Neural progenitor cell (in vitro differentiated cells): ENCODE measurements at regions not wholly inside any gene's neighbourhood (a gene's known extent, or its start where the extent isn't known, plus 50 kb on each side); places are given as distances from the start of the nearest gene placed in this dataset.

Experiments used
- DNase-seq: peaks from one replicate; pipeline ENCODE4 v3.0.0-alpha.2; 2016; ENCODE audit warnings: low spot score
- H2AFZ ChIP-seq: fragments of 200-600 bp; sonication (generic); replicated peaks from 2 replicates; pipeline ENCODE4 v1.6.1; 2016; ENCODE audit warnings: antibody characterized with exemption
- H3F3A ChIP-seq: fragments of 200-600 bp; sonication (generic); 2 replicates; pipeline ENCODE4 v1.6.1; 2016; ENCODE audit warnings: antibody characterized with exemption, low read depth
- H3K27ac ChIP-seq: fragments of 200-600 bp; sonication (generic); 2 replicates; pipeline ENCODE4 v1.5.1; 2016; ENCODE audit warnings: mild to moderate bottlenecking
- H3K27me3 ChIP-seq: fragments of 200-600 bp; sonication (generic); 2 replicates; pipeline ENCODE4 v1.6.1; 2016; ENCODE audit warnings: mild to moderate bottlenecking, moderate library complexity
- H3K36me3 ChIP-seq: fragments of 200-600 bp; sonication (generic); 2 replicates; pipeline ENCODE4 v1.5.1; 2016
- H3K4me1 ChIP-seq: fragments of 200-600 bp; sonication (generic); 2 replicates; pipeline ENCODE4 v1.6.1; 2016; ENCODE audit warnings: mixed run types
- H3K4me2 ChIP-seq: fragments of 200-600 bp; sonication (generic); 2 replicates; pipeline ENCODE4 v1.6.1; 2016
- H3K4me3 ChIP-seq: fragments of 200-600 bp; sonication (generic); 2 replicates; pipeline ENCODE4 v1.5.1; 2016
- H3K79me2 ChIP-seq: fragments of 200-600 bp; sonication (generic); 2 replicates; pipeline ENCODE4 v1.6.1; 2016; ENCODE audit warnings: low read depth
- H3K9ac ChIP-seq: fragments of 200-600 bp; sonication (generic); 2 replicates; pipeline ENCODE4 v1.6.1; 2016
- H3K9me3 ChIP-seq: fragments of 200-600 bp; sonication (generic); 2 replicates; pipeline ENCODE4 v1.5.1; 2016; ENCODE audit warnings: low read depth
- H4K20me1 ChIP-seq: fragments of 200-600 bp; sonication (generic); 2 replicates; pipeline ENCODE4 v1.6.1; 2016; ENCODE audit warnings: low read depth
- H3K27ac Mint-ChIP-seq: 3 replicates; pipeline ENCODE4 v1.8.0; 2021; ENCODE audit warnings: mixed read lengths
- H3K27me3 Mint-ChIP-seq: 2 replicates; pipeline ENCODE4 v1.8.0; 2022; ENCODE audit warnings: low read depth, mild to moderate bottlenecking, inconsistent platforms, moderate library complexity, mixed read lengths; ENCODE audit not compliant: insufficient read depth
- H3K36me3 Mint-ChIP-seq: 3 replicates; pipeline ENCODE4 v1.8.0; 2021; ENCODE audit warnings: mixed read lengths
- H3K4me1 Mint-ChIP-seq: 3 replicates; pipeline ENCODE4 v1.8.0; 2021; ENCODE audit warnings: mixed read lengths
- H3K4me3 Mint-ChIP-seq: 3 replicates; pipeline ENCODE4 v1.8.0; 2021; ENCODE audit warnings: mild to moderate bottlenecking, moderate library complexity, mixed read lengths
- H3K9me3 Mint-ChIP-seq: 3 replicates; pipeline ENCODE4 v1.8.0; 2020; ENCODE audit warnings: mixed read lengths
- CTCF ChIP-seq: fragments of 200-600 bp; sonication (generic); IDR thresholded peaks from 2 replicates; pipeline ENCODE4 v1.5.1; 2017; ENCODE audit warnings: antibody characterized with exemption, mild to moderate bottlenecking
- EZH2 ChIP-seq: fragments of 200-600 bp; sonication (generic); IDR thresholded peaks from 2 replicates; pipeline ENCODE4 v1.6.1; 2017; ENCODE audit warnings: antibody characterized with exemption, mild to moderate bottlenecking, moderate library complexity
- EZH2phosphoT487 ChIP-seq: fragments of 200-600 bp; sonication (generic); IDR thresholded peaks from 2 replicates; pipeline ENCODE4 v1.6.1; 2017; ENCODE audit warnings: antibody characterized with exemption

- H3K27ac Mint-ChIP-seq, result no peak overlapping the region
- Histone ChIP-seq H3K36me3 (peaks cover 9% of the 10 kb centered on the region), H3K9me3 (peaks cover 34% of the 10 kb centered on the region), H3K4me1 (no peaks in the 10 kb centered on the region), H3K27me3 (no peaks in the 10 kb centered on the region), H3F3A (no peaks in the 10 kb centered on the region), H2AFZ (no peak overlapping the region), H3K9ac (no peak overlapping the region), H3K4me3 (no peak overlapping the region), H3K27ac (no peak overlapping the region), H4K20me1 (no peaks in the 10 kb centered on the region), H3K4me2 (no peak overlapping the region), H3K79me2 (no peaks in the 10 kb centered on the region)
- H3K9me3 Mint-ChIP-seq, result peaks cover 82% of the 10 kb centered on the region
- H3K27me3 Mint-ChIP-seq, result no peaks in the 10 kb centered on the region
- peaks cover 8% of the 10 kb centered on the region for H3K36me3 Mint-ChIP-seq
- DNase-seq, result no peak
- TF ChIP-seq EZH2phosphoT487 (no peak), EZH2 (no peak), CTCF (no peak)
- no peak overlapping the region for H3K4me3 Mint-ChIP-seq
- H3K4me1 Mint-ChIP-seq, result no peaks in the 10 kb centered on the region
Measured at GRCh38 chr7:138342990-138343389, 117.1 kb upstream of the TRIM24 start.

DNA sequence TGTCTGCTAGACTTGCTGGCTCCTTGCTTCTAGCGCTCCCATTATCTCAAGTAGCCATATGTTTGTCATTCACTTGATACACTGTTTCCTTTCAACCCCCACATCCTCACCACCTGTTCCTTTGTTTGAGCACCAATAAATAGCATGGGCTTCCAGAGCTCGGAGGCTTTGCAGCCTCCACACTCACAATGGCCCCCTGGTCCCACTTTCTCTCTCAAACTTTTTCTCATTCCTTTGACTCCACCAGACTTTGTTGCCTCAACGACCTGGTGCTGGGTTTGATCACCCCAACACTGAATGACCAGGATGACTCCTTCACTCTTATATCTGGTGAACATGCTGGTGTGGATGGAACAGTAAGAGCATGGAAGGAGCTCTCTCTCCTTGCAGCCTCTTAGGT, 114.5 kb upstream of the TRIM24 start:
- peaks cover 24% of the 10 kb centered on the region for H3K9me3 ChIP-seq

GRCh38 chr7:138346975-138347374, 113.1 kb upstream of the TRIM24 start:
- no peaks in the 10 kb centered on the region for H3K27me3 Mint-ChIP-seq
- no peaks in the 10 kb centered on the region for H3F3A ChIP-seq

More for the DNA sequence above, 114.5 kb upstream of the TRIM24 start:
- H3K4me1 ChIP-seq, result no peaks in the 10 kb centered on the region
- TF ChIP-seq EZH2, result no peak
- no peak for TF ChIP-seq CTCF
- TF ChIP-seq EZH2phosphoT487, result no peak
- no peak overlapping the region for H3K4me3 Mint-ChIP-seq
- H4K20me1 ChIP-seq, result no peaks in the 10 kb centered on the region
- H3K27ac ChIP-seq, result no peak overlapping the region
- peaks cover 9% of the 10 kb centered on the region for H3K36me3 Mint-ChIP-seq
- peaks cover under 1% of the 10 kb centered on the region for H3K36me3 ChIP-seq
- no peak overlapping the region for H3K9ac ChIP-seq
- H3K27me3 ChIP-seq, result no peaks in the 10 kb centered on the region
- no peak overlapping the region for H3K4me2 ChIP-seq
- H2AFZ ChIP-seq, result no peak overlapping the region
- no peaks in the 10 kb centered on the region for H3K27me3 Mint-ChIP-seq
- H3K27ac Mint-ChIP-seq, result no peak overlapping the region
- H3K79me2 ChIP-seq, result no peaks in the 10 kb centered on the region
- DNase-seq, result no peak
- peaks cover 72% of the 10 kb centered on the region for H3K9me3 Mint-ChIP-seq
- H3F3A ChIP-seq, result no peaks in the 10 kb centered on the region
- H3K4me3 ChIP-seq, result no peak overlapping the region
- no peaks in the 10 kb centered on the region for H3K4me1 Mint-ChIP-seq

More at GRCh38 chr7:138346975-138347374, 113.1 kb upstream of the TRIM24 start:
- Histone ChIP-seq H3K9ac (no peak overlapping the region), H3K4me3 (no peak overlapping the region), H3K4me1 (no peaks in the 10 kb centered on the region), H3K79me2 (no peaks in the 10 kb centered on the region), H3K36me3 (no peaks in the 10 kb centered on the region), H3K4me2 (no peak overlapping the region), H3K27ac (no peak overlapping the region), H4K20me1 (no peaks in the 10 kb centered on the region), H3K27me3 (no peaks in the 10 kb centered on the region), H2AFZ (no peak overlapping the region), H3K9me3 (peaks cover 23% of the 10 kb centered on the region)
- Mint-ChIP-seq H3K4me1 (no peaks in the 10 kb centered on the region), H3K4me3 (no peak overlapping the region), H3K27ac (no peak overlapping the region), H3K9me3 (peaks cover 64% of the 10 kb centered on the region), H3K36me3 (peaks cover 15% of the 10 kb centered on the region)
- TF ChIP-seq CTCF, result no peak
- no peak for TF ChIP-seq EZH2phosphoT487
- no peak for TF ChIP-seq EZH2
- DNase-seq, result no peak
